Renal cortical epithelial cell (primary cell): ENCODE measurements at regions not wholly inside any gene's neighbourhood (a gene's known extent, or its start where the extent isn't known, plus 50 kb on each side); places are given as distances from the start of the nearest gene placed in this dataset.

Experiments
- DNase-seq: peaks from one replicate; pipeline ENCODE4 v3.0.0-alpha.2; 2011; ENCODE audit warnings: low read depth

DNA sequence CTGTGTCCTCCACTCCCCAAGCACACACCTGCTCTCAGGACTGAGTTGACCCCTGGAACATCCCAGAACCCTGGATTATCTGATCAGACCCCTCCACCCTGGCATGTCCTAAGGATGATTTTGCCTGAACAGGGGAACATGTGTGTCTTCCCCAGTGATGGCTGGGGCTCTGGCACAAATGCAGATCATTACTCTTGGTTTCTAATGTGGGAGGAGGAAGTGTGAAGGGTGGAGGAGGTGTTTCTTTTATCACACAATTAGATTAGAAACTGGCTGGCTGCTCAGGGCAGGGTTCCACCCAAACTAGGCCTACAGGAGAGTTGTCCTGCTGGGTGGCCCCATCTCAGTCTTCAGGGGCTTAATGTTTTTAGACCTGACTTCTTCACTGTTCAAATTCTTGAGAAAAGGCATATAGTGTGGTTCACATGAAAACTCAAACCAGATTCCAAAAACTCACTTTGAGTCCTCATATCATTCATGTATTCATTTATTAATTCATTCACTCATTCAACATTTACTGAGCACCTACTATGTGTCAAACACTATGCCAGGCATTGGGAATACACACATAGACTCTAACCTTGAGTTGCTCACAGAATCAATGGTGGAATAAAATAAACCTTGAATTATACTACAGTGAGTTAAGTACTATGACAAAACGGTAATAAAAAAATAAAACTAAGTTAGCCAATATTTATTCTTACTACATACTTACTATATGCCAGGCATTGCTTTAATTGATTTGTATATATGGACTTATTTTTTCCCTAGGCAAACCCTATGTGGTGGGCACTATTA, 221.8 kb upstream of the JUN start:
- no peak for DNase-seq

DNA sequence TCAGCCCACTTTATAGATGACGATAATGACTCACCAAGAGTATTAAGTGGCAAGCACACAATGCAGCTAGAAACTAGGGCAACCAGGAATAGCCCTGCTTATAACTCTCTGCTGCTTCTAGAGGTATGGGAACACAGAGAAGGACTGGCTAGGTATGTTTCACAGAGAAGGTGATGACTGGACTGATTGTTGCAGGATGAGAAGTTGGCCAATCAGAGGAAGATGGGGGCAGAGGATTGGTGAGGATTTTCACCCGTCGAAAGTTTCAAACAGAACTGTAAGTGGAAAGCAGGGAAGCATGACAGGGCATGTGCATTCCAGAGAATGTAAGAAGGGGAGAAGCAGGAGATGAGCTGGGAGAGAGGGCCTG, 222.4 kb upstream of the JUN start:
- peak; percentile 47 for DNase-seq

DNA sequence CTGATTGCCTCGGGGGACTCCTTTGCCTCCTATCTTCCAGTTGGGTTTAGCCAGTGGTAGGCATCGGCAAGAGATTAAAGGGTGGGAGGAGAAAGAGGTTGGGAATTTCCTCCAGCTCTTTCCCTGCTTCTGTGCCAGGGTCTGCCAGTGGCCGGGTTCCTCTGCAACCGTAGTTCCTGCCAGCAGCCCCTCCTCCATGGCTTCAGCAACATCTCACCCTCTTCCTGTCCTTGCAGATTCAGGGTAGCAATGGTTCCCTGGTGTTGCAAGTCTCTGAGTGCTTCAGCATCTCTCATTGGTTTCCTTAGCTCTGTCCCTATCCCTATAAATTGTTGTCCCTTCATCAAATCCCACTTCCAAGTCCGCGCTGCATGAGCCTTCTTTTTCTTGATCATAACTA, 223.1 kb upstream of the JUN start:
- no peak for DNase-seq

DNA sequence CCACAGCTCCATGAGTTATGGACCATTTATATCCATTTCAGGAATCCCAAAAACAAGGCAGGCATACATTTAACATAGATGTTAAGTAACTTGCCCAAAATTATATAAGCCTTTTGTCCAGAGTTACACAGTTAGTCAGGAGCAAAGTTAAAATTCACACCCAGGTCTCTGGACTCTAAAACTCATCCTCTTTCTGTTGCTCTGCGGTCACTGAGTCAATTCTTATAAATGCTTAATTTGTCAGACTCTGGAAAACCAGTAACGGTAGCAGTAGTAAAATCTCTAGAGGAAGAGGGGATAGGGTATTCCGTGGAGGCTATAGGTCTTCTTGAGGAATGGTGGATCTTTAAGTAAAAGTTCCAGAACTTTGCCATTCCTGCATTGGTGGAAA, 223.6 kb upstream of the JUN start:
- no peak for DNase-seq

DNA sequence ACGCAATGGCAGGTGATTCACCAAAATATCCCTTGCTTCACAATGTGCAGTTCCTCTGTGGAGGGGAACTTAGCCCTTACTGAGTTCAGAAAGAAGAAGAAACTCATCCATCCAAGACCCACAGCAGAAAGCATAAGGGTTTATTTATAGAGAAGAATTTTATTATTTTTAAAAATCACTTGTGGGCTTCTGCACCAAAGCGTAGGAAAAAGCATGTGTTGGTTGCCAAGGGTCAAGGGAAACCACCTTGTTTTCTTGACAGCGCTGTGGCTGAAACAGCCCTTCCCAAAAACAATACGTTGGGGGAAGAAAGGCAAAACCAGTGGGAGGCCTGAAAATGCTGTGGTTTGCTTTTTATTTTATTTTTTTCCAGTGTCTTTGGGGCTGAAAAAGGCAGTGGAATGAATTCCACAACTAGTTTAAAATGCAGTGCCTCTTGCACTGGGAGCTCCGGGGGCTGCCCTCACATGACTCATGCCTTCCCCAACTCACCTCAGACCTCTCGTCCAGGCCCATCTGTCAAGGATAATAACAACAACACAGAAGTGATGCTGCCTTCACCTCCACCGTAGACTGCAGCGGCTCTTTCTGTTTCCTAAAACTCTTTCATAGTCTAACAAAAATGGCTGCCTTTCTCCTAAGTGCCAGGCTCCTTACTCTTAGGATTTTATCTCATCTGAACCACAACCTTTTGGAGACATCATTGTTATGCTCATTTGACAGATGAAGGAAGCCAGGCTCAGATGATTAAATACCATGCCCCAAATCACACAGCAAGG, 224.2 kb upstream of the JUN start:
- DNase-seq = no peak

DNA sequence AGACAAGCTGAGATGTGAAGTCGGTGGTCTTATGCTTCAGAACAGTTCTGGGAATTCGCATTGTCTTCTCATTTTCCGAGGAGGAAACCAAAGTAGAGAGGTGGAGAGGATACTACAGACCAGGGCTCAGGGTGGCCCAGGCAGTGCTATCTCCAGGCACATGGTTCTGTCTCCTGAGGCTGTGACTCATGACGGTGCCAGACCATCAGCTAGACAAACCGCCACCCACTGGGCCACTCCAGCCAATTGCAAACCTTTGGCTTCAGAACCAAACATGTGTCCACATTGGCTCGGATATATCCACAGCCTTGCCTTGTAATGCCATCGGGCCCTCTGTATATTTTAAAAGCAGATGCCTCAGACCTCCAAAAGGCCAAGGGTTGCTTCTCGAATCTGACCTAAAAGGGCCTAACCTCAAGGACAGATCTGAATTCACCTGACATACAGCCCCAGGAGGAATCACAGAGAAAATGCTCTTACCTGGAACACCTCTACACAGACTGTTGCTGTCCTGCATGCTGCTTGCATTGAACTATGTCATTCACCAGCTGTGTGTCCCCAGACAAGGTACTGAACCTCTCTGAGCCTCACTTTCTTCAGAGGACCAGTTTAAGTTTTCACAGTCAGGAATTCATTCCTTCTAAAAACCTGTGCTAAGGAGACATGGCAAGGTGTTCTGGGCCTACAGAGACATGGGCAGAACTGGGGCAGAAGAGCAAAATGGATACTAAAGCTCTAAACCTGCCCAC, 224.9 kb upstream of the JUN start:
- DNase-seq = no peak

DNA sequence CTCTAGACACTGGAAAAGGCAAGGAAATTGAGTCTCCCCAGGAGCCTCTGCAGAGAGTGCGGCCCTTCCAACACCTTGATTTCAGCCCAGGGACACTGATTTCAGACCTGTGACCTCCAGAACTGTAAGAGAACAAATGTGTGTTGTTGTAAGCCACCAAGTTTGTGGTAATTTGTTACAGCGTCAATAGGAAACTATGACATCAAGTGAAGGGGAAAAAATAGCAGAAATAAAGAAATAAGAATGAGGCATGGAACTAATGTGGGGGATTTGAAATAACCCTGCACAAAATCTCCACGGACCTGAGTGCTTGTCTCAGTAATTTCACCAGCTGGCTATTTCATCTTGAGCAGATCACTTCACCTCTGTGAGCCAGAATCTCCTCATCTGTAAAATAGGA, 227.8 kb upstream of the JUN start:
- DNase-seq = no peak

DNA sequence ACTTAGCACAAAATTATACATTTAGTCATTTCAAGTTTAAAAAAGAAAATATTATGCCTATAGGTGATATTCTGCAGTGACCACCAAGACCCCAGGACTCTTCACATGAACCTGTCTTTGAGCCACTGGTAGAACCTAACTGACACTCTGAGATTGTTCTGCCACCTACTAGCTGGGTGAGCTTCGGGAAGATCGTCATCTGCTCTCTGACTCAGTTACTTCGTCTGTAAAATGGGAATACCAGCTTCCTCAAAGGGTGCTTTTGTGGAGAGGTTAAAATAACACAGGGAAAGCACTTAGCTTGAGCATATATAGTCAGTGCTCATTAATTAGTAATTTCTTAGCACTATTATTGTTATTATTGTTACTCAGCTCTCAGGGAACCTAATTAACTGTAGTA, 228.5 kb upstream of the JUN start:
- no peak for DNase-seq

DNA sequence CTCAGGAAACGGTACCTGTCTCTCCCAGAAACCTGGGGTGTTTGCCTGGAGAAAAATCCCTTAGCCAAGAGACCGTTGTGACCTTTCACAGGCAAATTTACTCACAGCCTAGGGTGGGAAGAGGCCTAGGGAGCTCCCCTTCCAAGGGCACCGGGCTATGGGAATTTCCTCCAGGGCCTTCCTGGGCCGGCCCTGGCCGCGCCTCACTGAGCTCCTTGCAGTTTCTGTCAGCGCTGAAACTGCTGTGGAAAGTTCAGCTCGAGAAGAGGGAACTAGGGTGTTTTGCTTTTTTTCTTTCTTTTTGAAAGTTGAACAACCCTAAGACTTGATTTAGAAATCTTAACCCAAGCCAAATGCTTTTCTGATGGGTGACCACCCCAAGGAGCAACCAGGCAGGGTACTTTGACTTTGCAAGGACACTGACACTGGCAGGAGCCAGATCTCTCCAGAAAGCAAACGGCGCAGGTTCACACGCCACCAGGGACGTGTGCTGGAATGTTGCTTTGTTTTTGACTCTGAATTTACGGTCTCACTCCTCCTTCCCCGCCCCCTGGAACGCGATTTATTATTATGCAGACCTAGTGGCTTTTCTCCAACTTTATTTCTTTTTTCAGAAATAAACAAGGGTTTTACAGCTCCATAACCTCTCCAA, 229.6 kb upstream of the JUN start:
- peak; percentile 87 for DNase-seq

DNA sequence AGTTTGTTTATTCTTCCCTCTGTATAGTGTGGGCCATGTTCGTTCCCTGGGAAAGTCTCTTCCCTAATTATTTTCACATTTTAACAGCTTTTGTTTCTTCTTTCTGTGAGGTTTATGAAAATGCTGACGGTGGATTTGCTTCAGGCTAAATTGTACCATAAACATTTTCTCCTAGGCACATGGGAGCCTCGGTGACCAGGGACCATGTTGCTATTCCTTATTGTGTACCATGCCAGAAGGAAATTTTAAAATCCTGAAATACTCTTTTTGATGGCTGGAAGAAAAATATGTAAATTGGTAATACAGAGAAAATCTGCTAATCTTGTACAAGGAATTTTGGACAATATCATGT, 230.1 kb upstream of the JUN start:
- DNase-seq = no peak

DNA sequence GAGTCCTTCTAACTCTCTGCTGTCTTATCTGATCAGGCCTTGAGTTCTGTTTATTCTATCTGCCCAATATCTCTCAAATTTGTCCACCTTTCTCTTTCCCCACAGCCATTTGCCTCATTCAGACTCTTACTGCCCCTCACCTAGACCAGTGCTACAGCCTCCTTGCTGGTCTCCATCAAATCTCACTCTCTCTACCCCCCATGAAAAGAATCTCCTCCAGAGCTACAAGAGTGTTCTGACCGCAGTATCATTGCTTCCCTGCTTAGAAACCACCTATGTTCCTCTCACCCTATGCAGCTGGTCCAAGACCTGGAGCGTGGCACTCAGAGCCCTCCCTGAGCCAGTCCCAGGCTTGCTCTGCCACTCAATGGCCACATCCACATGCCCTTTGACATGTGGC, 231.0 kb upstream of the JUN start:
- DNase-seq = no peak

DNA sequence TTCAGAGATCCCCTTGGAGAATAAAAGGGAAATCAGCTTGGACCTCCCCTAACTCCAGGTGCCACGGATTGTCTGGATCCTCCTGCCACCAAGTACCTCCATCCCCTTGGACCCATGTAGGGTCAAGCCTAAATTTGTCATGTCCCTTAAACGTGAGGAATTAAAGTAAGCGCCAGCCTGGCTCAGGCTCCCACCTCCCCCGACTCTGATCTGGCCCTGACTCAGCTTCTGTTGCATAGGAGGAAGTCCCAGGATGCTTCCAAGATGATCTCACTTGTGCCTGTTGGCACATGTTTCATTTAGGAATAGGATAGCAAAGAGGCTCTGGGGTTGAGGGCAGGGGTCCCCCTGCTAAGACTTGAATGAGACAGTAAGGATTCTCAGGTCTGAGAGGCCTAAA, 231.9 kb upstream of the JUN start:
- DNase-seq = peak; percentile 66

DNA sequence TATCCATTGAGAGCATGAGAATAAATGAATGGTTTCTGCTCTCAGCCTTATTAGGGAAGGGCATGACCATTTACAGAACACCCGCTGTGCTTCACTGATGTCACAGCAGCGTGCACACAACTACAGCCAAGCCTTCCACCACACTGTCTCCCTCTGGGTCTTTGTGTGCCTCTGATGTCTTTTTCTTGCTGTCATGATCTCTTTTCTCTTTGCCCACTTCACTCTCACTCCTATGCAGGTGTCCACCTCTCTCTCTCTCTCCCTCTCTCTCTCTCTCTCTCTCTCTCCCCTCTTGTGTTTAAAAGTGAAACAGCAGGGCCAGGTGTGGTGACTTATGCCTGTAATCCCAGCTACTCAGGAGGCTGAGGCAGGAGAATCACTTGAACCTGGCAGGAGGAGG, 232.5 kb upstream of the JUN start:
- no peak for DNase-seq

DNA sequence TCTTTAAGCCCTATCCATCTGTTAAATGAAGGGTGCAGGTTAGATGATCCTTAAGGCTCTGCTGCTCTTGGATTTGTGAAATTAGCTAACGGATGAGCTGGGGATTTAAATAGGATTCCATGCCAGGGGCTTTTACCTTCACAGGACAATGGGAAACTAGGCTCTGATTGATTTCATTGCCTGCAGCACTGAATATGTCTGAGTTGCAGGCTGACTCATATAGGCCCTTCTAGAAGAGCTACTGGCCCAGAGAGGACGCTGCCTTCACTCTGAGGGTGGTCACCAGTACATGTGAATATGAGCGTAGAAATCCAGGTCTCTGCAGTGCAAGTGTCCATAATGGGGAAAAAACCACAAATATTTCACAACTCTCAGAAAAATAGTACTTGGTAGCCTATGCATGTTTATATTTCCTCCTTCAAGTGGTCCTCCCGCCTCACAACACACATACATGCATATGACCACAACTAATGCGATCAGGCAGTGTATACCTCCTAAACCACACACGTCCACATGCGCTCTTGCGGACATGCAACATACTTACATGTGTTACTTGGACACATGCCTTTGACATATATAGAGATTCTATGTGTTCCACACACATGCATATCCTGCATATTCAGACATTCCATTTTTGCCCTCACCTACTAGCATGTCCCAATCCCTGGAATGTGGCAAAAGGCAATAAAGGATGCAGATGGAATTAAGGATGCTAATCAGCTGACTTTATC, 233.8 kb upstream of the JUN start:
- no peak for DNase-seq

DNA sequence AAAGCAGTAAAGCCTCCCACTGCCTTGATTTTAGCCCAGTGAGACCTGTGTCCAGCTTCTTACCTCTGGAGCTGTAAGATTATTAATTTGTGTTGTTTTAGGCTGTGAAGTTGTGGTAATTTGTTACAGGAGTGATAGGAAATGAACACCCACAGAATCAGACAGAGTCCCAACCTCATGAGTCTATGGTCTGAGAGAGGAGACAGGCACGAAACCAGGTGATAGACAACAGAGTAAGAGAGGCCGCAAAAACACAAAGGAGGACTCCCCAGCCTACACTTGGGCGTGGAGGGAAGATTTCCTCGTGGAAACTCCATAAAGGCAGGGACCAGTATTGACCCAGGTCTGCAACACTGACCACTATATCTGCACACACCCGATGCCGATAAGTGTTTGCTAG, 234.6 kb upstream of the JUN start:
- no peak for DNase-seq

DNA sequence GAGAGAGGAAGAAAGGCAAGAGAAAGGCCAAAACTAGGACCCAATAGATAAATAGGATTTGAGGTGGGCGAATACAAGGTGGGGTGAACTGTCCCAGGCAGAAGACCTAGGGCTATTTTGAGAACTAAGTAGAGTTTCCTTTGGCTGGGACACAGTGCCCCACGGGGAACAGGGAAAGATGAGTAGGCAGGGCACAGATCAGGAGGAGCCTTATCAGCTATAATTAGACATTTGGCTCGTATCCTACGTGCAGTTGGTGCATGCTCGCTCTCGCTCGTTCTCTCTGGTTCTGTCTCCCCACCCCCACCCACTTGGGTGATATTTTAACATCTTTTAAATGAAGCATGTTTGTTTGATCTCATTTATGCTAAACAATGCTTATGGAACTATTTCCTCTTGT, 235.0 kb upstream of the JUN start:
- DNase-seq = no peak

DNA sequence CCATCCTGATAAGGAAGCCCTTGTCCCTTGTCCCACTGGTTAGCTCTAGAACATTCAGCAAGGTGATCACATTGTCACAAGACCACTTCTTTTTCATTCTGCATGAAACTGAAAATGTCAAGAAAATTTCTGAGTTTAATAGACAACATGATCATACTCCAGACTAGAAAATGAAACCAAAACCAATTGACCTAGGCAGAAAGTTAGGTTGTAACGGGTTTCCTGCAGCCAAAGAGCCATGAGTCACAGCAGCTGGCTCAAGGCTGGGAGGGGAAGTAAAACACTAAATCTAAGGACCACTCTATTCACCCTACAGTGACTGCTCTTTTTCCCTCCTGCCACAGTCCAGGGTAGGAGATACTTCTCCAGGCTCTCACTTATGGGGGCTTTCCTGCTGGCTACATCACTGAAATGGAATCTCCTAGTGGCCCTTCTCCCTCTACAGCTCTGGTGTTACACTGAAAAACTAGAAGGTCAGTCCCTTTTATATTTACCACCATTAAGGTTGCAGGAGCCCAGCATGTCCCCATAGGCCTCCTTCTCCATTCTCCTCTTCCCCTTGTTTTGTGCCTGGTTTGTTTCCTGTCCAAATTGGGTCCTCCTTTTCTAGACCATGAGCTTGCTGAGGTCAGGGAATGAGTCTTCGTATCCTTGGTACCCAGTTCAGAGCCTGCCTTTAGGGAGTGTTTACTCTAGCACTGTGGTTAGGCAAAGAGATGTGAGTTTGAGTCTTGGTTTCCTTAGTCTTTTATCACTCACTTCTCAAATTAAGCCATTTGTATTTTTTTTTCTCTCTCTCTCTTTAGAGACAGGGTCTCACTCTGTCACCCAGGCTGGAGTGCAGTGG, 236.5 kb upstream of the JUN start:
- peak; percentile 83 for DNase-seq

DNA sequence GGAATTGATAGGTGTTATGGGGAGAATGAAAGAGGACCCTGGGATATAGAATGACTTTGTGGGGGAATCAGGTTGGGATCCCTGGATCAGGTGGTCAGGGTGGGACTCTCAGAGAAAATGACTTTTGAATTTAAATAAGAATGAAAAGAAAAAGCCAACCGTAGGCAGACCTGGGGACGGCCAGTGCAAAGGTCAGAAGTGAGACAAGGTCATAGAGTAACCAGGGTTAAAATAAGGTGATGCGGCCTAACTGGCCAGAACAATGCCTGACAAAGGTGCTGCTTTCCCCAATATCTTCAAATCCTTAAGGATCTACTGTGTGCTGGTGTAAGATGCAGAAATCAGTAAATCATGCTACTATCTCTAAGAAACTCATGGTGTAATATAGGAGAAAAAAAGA, 238.4 kb upstream of the JUN start:
- DNase-seq = no peak

DNA sequence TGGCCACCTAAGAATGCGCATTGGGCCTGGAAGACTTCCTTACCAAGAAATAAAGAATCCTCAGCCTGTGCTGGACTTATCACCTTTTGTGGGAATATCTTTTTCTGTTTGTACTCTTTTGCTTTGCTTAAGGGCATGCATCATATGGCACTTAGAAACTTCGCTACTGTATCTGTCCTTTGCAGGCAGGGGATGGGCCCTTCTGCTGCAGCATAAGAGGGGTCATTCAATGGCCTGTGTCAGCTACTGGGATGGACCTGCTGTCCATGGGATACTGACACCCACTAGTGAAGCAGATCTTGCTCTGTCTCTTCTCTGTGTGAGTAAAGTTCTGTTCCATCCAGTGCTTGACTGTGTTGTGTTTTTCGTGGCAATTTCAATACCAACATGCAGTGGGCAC, 239.0 kb upstream of the JUN start:
- DNase-seq = no peak

DNA sequence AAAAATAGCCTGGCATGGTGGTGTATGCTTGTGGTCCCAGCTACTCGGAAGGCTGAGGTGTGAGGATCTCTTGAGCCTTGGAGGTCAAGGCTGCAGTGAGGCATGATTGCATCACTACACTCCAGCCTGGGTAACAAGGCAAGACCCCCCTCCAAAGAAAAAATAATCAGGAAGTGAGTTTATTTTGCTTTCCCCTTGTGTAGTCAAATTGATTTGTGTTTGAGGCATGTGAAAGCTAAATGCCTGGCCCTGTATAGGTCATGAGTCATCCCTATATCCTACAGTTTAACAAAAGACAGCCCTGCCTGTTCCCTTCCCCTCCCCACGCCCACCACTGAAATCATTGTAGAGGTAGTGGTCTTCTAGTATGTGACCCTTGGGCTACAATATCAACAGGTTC, 241.4 kb upstream of the JUN start:
- DNase-seq = peak; percentile 52

DNA sequence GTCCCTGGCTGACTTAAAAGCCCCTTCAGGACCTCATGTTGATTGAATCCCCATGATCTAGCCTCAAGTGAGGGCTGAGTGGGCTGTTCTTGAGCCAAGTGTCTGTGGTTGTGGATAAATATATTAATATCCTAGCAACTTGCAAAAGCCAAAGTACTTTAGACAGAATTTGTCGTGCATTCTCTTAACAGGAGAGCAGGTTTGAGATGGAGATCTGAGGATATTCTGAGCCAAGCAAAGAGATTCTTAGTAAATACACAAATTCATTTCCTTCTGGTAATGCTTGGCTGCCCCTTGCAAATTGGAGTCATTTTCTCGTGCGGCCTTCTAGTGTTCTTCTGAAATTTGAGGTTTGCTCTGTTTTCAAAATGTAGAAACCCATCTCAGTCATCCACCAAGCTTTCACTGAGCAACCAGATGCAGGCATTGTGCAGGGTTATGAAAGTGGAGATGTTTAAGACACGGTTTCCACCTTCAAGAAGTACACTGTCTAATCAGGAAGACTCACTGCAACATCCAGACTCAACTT, 242.1 kb upstream of the JUN start:
- DNase-seq = peak; percentile 54
